Panc1 (cell line): ENCODE measurements at regions not wholly inside any gene's neighbourhood (a gene's known extent, or its start where the extent isn't known, plus 50 kb on each side); places are given as distances from the start of the nearest gene placed in this dataset.

Experiments used
- SIN3A ChIP-seq: IDR thresholded peaks from 2 replicates; pipeline ENCODE4 v1.6.1; 2012; ENCODE audit warnings: low read depth, mild to moderate bottlenecking, low read length, moderate library complexity, borderline replicate concordance; ENCODE audit not compliant: insufficient read depth
- TF ChIP-seq, protein P1 (sequence below): fragments of 450-650 bp; IDR thresholded peaks from 2 replicates; pipeline ENCODE4 v1.5.1; 2017; ENCODE audit warnings: mild to moderate bottlenecking

DNA sequence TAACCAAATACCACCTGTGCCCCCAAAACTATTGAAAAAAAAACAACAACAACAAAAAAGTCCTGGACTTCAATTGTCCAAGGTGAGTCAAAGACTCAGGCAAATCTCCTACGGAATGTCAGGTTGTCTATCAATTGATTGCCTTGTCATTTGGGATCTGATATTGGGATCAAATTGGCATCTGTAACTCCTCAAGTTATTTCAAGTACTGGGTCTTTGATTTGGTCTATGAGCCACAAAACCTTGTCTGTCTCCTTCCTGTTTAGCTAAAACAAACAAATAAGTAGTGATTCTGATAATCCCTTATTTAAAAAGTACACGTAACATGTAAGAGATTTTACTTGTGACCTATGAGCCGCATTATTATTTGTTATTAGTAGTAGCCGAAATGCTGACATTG lies 231.6 kb upstream of the ZNF217 start:
- TF ChIP-seq SIN3A = no peak
- TF ChIP-seq, protein P1, sequence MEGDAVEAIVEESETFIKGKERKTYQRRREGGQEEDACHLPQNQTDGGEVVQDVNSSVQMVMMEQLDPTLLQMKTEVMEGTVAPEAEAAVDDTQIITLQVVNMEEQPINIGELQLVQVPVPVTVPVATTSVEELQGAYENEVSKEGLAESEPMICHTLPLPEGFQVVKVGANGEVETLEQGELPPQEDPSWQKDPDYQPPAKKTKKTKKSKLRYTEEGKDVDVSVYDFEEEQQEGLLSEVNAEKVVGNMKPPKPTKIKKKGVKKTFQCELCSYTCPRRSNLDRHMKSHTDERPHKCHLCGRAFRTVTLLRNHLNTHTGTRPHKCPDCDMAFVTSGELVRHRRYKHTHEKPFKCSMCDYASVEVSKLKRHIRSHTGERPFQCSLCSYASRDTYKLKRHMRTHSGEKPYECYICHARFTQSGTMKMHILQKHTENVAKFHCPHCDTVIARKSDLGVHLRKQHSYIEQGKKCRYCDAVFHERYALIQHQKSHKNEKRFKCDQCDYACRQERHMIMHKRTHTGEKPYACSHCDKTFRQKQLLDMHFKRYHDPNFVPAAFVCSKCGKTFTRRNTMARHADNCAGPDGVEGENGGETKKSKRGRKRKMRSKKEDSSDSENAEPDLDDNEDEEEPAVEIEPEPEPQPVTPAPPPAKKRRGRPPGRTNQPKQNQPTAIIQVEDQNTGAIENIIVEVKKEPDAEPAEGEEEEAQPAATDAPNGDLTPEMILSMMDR = no peak
